ENCODE measurements at regions not wholly inside any gene's neighbourhood (a gene's known extent, or its start where the extent isn't known, plus 50 kb on each side); places are given as distances from the start of the nearest gene placed in this dataset.

GRCh38 chr5:6869677-6870076, 156.4 kb downstream of the TENT4A start:
- DNase-seq (ENCODE audit: insufficient read length, low spot score) (no peak), FAIRE-seq (no peak)
- TF ChIP-seq POLR2A (IDR thresholded peaks at IDR 0.05; ENCODE audit: low read depth, low read length): no peak

GRCh38 chr5:6872441-6873160, 159.4 kb downstream of the TENT4A start:
- FAIRE-seq: no peak
- no peak for DNase-seq (ENCODE audit: insufficient read length, low spot score)
- TF ChIP-seq POLR2A (IDR thresholded peaks at IDR 0.05; ENCODE audit: low read depth, low read length): no peak

DNA sequence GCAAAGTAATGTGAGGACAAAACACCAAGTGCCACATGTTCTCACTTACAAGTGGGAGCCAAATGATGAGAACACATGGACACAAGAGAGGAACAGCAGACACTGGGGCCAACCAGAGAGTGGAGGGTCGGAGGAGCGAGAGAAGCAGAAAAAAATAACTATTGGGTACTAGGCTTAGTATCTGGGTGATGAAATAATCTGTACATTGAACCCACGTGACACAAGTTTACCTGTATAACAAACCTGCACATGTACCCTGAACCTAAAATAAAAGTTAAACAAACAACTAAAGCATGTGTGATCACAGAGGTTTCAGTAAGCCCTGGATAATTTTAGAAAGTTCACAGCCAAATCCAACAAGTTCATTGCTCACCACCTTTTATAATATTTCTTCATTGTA, 160.1 kb downstream of the TENT4A start:
- FAIRE-seq: no peak
- no peak for DNase-seq (ENCODE audit: insufficient read length, low spot score)
- no peak for TF ChIP-seq POLR2A (IDR thresholded peaks at IDR 0.05; ENCODE audit: low read depth, low read length)

DNA sequence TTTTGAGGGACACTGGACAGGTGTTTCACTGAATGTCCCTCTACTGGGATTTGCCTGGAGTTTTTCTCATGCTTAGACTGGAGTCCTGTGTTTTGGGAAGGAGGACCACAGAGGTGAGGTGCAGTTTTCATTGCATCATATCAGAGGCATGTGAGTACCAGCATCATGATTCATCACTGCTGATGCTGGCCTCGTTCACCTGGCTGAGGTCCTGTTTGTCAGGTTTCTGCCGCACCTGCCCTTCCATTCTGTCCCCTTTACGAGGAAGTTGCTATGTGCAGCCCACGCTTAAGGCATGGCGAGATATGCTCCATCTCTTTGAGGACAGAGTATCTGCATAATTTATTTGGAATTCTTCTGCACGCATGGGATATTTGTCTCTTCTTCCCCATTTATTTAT, 162.1 kb downstream of the TENT4A start:
- DNase-seq (ENCODE audit: insufficient read length, low spot score) (no peak), FAIRE-seq (no peak)
- TF ChIP-seq POLR2A (IDR thresholded peaks at IDR 0.05; ENCODE audit: low read depth, low read length): no peak

GRCh38 chr5:6877986-6878828, 165.0 kb downstream of the TENT4A start:
- FAIRE-seq (no peak), DNase-seq (ENCODE audit: insufficient read length, low spot score) (no peak)
- no peak for TF ChIP-seq POLR2A (IDR thresholded peaks at IDR 0.05; ENCODE audit: low read depth, low read length)

- no peak for TF ChIP-seq POLR2A (IDR thresholded peaks at IDR 0.05; ENCODE audit: low read depth, low read length)
- no peak for DNase-seq (ENCODE audit: insufficient read length, low spot score)
These were observed 172.3 kb downstream of the TENT4A start for GRCh38 chr5:6885581-6885980.

DNA sequence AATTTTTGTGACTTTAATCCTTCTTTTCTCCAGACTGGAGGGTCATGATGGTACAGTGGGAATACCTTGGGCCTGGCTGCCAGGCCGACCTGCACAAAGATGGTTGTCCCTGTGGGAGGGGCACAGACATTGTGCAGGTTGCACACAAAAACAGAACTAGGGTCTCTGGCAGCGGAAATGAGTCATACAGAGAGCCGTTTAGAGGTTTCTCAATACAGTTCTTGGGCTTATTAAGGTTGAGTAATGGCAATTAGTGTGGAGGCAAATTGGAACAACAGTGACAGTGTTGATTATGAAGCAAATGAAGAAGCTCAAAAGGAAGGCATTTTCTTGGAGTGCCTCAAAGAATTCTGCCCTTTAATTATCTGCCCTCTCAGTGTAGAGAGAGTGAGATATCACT, 173.6 kb downstream of the TENT4A start:
- DNase-seq (ENCODE audit: insufficient read length, low spot score): no peak
- no peak for TF ChIP-seq POLR2A (IDR thresholded peaks at IDR 0.05; ENCODE audit: low read depth, low read length)
- no peak for FAIRE-seq

More at GRCh38 chr5:6885581-6885980, 172.3 kb downstream of the TENT4A start:
- FAIRE-seq: no peak

- TF ChIP-seq POLR2A (IDR thresholded peaks at IDR 0.05; ENCODE audit: low read depth, low read length): no peak
- DNase-seq (ENCODE audit: insufficient read length, low spot score) (no peak), FAIRE-seq (no peak)
These were observed 175.8 kb downstream of the TENT4A start for GRCh38 chr5:6889030-6889429.

DNA sequence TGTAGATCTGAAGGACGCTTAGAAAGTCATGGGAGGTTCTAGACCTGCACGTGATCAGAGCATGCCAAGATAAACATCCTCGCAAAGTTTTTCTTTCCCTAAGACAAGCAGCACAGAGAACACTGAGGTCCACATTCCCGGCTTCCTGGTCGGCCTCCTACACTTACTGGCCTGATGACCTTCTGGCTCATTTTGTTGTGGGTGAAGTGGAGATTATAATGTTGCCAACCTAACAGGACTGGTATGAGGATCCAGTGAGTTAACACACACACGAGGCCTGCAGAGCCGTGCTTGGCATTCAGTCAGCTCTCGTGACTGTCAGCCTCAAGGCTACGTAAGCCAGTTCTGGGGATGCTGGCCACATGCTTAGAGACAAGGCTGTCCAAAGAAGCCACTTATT, 186.0 kb downstream of the TENT4A start:
- no peak for TF ChIP-seq POLR2A (IDR thresholded peaks at IDR 0.05; ENCODE audit: low read depth, low read length)
- DNase-seq (ENCODE audit: insufficient read length, low spot score) (no peak), FAIRE-seq (no peak)

DNA sequence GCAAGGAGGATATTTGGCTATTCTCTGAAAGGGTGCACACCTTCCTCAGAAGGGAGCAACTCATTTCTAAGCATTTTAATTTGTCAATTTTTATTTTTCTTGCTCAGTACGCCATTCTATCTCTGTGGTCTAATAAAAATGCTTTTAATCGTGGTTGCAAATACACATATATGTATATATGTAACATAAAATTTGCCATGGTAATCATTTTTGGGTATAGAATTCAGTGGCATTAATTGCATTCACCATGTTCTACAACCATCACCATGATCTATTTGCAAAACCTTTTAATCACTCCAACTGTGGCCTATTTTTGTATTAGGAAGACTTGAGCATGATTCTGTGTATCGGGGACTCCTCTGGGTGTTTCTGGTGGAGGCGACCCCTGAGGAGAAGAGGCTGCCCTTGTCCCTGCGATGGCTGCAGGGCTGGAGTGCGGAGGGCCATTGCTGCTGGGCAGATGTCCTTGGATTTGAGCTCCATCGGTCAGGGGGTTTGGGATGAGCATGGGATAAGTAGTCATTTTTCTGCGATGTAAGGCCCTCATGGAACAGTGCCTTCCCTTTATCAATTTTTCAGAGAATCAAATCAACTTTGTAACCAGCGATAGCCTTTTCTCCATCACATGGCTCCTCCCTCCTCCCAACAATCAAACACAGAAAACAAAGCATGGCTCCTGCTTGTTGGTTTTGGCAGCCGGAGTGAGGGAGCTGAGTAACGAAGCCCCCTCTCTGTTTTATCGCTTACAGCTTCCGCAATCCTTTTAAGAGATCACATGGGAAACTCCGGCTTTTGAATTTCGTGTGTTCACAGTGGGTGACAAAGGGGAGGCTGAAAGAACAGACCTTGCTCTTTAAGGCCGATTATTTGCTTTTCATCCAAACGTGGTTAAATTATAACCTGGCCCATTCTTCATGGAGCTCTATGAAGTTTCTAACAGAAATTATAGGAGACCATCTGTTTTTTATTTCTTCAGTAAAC, 187.3 kb downstream of the TENT4A start:
- FAIRE-seq (no peak), DNase-seq (ENCODE audit: insufficient read length, low spot score) (no peak)
- no peak for TF ChIP-seq POLR2A (IDR thresholded peaks at IDR 0.05; ENCODE audit: low read depth, low read length)

- DNase-seq (ENCODE audit: insufficient read length, low spot score) (no peak), FAIRE-seq (no peak)
- TF ChIP-seq POLR2A (IDR thresholded peaks at IDR 0.05; ENCODE audit: low read depth, low read length): no peak
These were observed 188.9 kb downstream of the TENT4A start for GRCh38 chr5:6902094-6902493.

GRCh38 chr5:6902597-6902996, 189.4 kb downstream of the TENT4A start:
- FAIRE-seq (no peak), DNase-seq (ENCODE audit: insufficient read length, low spot score) (no peak)
- TF ChIP-seq POLR2A (IDR thresholded peaks at IDR 0.05; ENCODE audit: low read depth, low read length): no peak

DNA sequence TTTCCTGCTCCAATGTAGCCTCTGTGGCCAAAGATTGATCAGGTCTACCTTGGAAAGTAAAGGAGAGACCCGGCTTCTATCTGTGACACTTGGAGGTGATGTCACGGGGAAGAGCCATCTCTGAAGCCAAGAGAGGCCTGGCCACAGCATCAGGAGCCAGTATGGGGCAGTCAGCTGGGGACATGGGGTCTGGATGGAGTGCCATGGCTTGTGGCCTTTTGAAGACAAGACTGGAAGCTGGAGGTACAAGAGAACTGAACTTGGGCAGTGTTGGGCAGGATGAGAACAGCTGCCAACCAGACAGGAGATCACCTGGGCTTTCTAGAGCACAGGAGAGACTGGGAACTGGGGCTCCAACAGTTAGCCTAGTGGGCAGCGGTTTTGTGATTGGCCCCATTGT, 190.7 kb downstream of the TENT4A start:
- DNase-seq (ENCODE audit: insufficient read length, low spot score) (no peak), FAIRE-seq (no peak)
- no peak for TF ChIP-seq POLR2A (IDR thresholded peaks at IDR 0.05; ENCODE audit: low read depth, low read length)

DNA sequence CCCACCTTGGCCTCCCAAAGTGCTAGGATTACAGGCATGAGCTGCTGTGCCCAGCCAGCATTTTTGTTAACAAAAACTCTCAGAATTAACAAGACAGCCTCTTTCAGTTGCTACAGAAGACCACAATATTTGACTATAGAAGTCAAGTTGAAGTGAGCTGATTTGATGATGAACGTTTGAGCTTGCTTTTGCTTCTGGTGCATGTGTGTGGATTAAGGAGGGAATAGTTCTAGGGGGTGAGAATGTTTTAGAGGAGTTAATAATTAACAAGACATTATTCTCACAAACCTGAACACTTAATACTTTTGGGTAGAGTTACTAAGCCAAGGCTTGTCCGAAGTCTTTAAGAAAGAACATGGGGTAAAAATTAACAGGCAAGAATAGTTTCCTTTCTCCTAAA, 191.6 kb downstream of the TENT4A start:
- DNase-seq (ENCODE audit: insufficient read length, low spot score): no peak
- no peak for FAIRE-seq
- no peak for TF ChIP-seq POLR2A (IDR thresholded peaks at IDR 0.05; ENCODE audit: low read depth, low read length)
